Erythroblast (primary cell): ENCODE measurements at regions not wholly inside any gene's neighbourhood (a gene's known extent, or its start where the extent isn't known, plus 50 kb on each side); places are given as distances from the start of the nearest gene placed in this dataset.

Experiments
- GATA1 ChIP-seq: IDR thresholded peaks from 2 replicates; pipeline ENCODE4 v1.6.1; 2011; ENCODE audit warnings: low read depth, mild to moderate bottlenecking, control low read depth, low read length, moderate library complexity
- POLR2A ChIP-seq: IDR thresholded peaks from 2 replicates; pipeline ENCODE4 v1.6.1; 2011; ENCODE audit warnings: mild to moderate bottlenecking, low read length

- TF ChIP-seq POLR2A (no peak), GATA1 (no peak)
Measured at GRCh38 chr18:1006304-1006703, 101.6 kb downstream of the ADCYAP1 start.
